ENCODE measurements at regions not wholly inside any gene's neighbourhood (a gene's known extent, or its start where the extent isn't known, plus 50 kb on each side); places are given as distances from the start of the nearest gene placed in this dataset.
"Not testable (repeated sequence)": the region's sequence is repeated elsewhere in the genome, so short reads cannot be mapped to it uniquely, and the experiment has no call there.

GRCh38 chr7:4523873-4524272, 158.2 kb upstream of the FOXK1 start:
- no peak for DNase-seq (ENCODE audit: low spot score)

GRCh38 chr7:4525884-4526283, 156.2 kb upstream of the FOXK1 start:
- no peak for DNase-seq (ENCODE audit: low spot score)

GRCh38 chr7:4527988-4528636, 154.0 kb upstream of the FOXK1 start:
- DNase-seq (ENCODE audit: low spot score) = no peak

GRCh38 chr7:4531236-4531635, 150.9 kb upstream of the FOXK1 start:
- DNase-seq (ENCODE audit: low spot score) = no peak

- not testable (repeated sequence) for DNase-seq (ENCODE audit: low spot score)
Observed at GRCh38 chr7:4533339-4533738, 148.8 kb upstream of the FOXK1 start.

GRCh38 chr7:4549681-4550080, 132.4 kb upstream of the FOXK1 start:
- DNase-seq (ENCODE audit: low spot score) = peak; percentile 38

- DNase-seq (ENCODE audit: low spot score) = no peak
Observed at GRCh38 chr7:4550117-4550516, 132.0 kb upstream of the FOXK1 start.

GRCh38 chr7:4552985-4553384, 129.1 kb upstream of the FOXK1 start:
- DNase-seq (ENCODE audit: low spot score) = no peak

- DNase-seq (ENCODE audit: low spot score) = no peak
Observed at GRCh38 chr7:4556868-4557793, 125.0 kb upstream of the FOXK1 start.

GRCh38 chr7:4561795-4562194, 120.3 kb upstream of the FOXK1 start:
- DNase-seq (ENCODE audit: low spot score) = no peak

GRCh38 chr7:4566714-4567113, 115.4 kb upstream of the FOXK1 start:
- no peak for DNase-seq (ENCODE audit: low spot score)

- DNase-seq (ENCODE audit: low spot score) = no peak
Observed at GRCh38 chr7:4574851-4575250, 107.2 kb upstream of the FOXK1 start.

- no peak for DNase-seq (ENCODE audit: low spot score)
Observed at GRCh38 chr7:4575254-4575653, 106.8 kb upstream of the FOXK1 start.

- DNase-seq (ENCODE audit: low spot score) = no peak
Observed at GRCh38 chr7:4602905-4603842, 78.9 kb upstream of the FOXK1 start.

GRCh38 chr7:4603843-4604231, 78.3 kb upstream of the FOXK1 start:
- DNase-seq (ENCODE audit: low spot score) = no peak

- no peak for DNase-seq (ENCODE audit: low spot score)
Observed at GRCh38 chr7:4604456-4604940, 77.6 kb upstream of the FOXK1 start.

GRCh38 chr7:4606797-4607196, 75.3 kb upstream of the FOXK1 start:
- DNase-seq (ENCODE audit: low spot score) = no peak

- DNase-seq (ENCODE audit: low spot score) = no peak
Observed at GRCh38 chr7:4607311-4607729, 74.8 kb upstream of the FOXK1 start.

GRCh38 chr7:4609576-4609975, 72.5 kb upstream of the FOXK1 start:
- not testable (repeated sequence) for DNase-seq (ENCODE audit: low spot score)

- DNase-seq (ENCODE audit: low spot score) = peak; percentile 72
Observed at GRCh38 chr7:4610768-4611467, 71.2 kb upstream of the FOXK1 start.

- no peak for DNase-seq (ENCODE audit: low spot score)
Observed at GRCh38 chr7:4612237-4612636, 69.9 kb upstream of the FOXK1 start.

All from mucosa of gallbladder (tissue), 1 donor.